ENCODE measurements at regions not wholly inside any gene's neighbourhood (a gene's known extent, or its start where the extent isn't known, plus 50 kb on each side); places are given as distances from the start of the nearest gene placed in this dataset.
"Not testable (repeated sequence)": the region's sequence is repeated elsewhere in the genome, so short reads cannot be mapped to it uniquely, and the experiment has no call there.

GRCh38 chr14:65834812-65835211 is 422.3 kb downstream of the FUT8 start:
- no peak for DNase-seq

- DNase-seq = no peak
Measured at GRCh38 chr14:65835501-65835900, 423.0 kb downstream of the FUT8 start.

- DNase-seq = no peak
Measured at GRCh38 chr14:65838565-65838964, 426.0 kb downstream of the FUT8 start.

- DNase-seq = no peak
Measured at GRCh38 chr14:65840118-65840751, 427.7 kb downstream of the FUT8 start.

- no peak for DNase-seq
Measured at GRCh38 chr14:65840786-65841185, 428.3 kb downstream of the FUT8 start.

- DNase-seq = peak in 1 of 14 donors; percentile 55
Measured at GRCh38 chr14:65846196-65846868, 433.8 kb downstream of the FUT8 start.

- DNase-seq = no peak
Measured at GRCh38 chr14:65847075-65847847, 434.7 kb downstream of the FUT8 start.

GRCh38 chr14:65847931-65848330 is 435.4 kb downstream of the FUT8 start:
- not testable (repeated sequence) for DNase-seq

GRCh38 chr14:65849091-65849490 is 436.6 kb downstream of the FUT8 start:
- peak in 1 of 14 donors; percentile 74 for DNase-seq

GRCh38 chr14:65849558-65849957 is 437.0 kb downstream of the FUT8 start:
- DNase-seq = peak in 1 of 14 donors; percentile 72

GRCh38 chr14:65850429-65851135 is 438.1 kb downstream of the FUT8 start:
- DNase-seq = peak in 2 of 14 donors; percentile 54 to 96

GRCh38 chr14:65852689-65853088 is 440.2 kb downstream of the FUT8 start:
- DNase-seq = no peak

GRCh38 chr14:65853407-65853955 is 441.0 kb downstream of the FUT8 start:
- no peak for DNase-seq

GRCh38 chr14:65854215-65854614 is 441.7 kb downstream of the FUT8 start:
- no peak for DNase-seq

GRCh38 chr14:65860956-65861611 is 448.6 kb downstream of the FUT8 start:
- no peak for DNase-seq

- no peak for DNase-seq
Measured at GRCh38 chr14:65864549-65864948, 452.0 kb downstream of the FUT8 start.

- DNase-seq = no peak
Measured at GRCh38 chr14:65864984-65865383, 452.5 kb downstream of the FUT8 start.

GRCh38 chr14:65866448-65866847 is 453.9 kb downstream of the FUT8 start:
- DNase-seq = no peak

GRCh38 chr14:65866886-65867285 is 454.4 kb downstream of the FUT8 start:
- DNase-seq = no peak

- DNase-seq = no peak
Measured at GRCh38 chr14:65867333-65867732, 454.8 kb downstream of the FUT8 start.

- no peak for DNase-seq
Measured at GRCh38 chr14:65872536-65872935, 460.0 kb downstream of the FUT8 start.

GRCh38 chr14:65877166-65877565 is 464.6 kb downstream of the FUT8 start:
- no peak for DNase-seq
